Kidney (tissue), 13 donors: ENCODE measurements at regions not wholly inside any gene's neighbourhood (a gene's known extent, or its start where the extent isn't known, plus 50 kb on each side); places are given as distances from the start of the nearest gene placed in this dataset.
"Not testable (repeated sequence)": the region's sequence is repeated elsewhere in the genome, so short reads cannot be mapped to it uniquely, and the experiment has no call there.

Experiments used
- DNase-seq, 5 donors: peaks; one replicate each; pipeline ENCODE4 v3.0.0-alpha.2; 2013 to 2020
- FAIRE-seq: peaks from 2 replicates; lab custom pipeline; 2012; peaks lifted over from hg19 to GRCh38; lab: Jason Lieb, UNC
- H3K27ac ChIP-seq, 2 donors: one replicate each; pipeline ENCODE4 v1.7.0; 2013; ENCODE audit warnings: low read depth in 2 of 2, low read length in 2 of 2, inconsistent platforms in 1 of 2
- H3K27me3 ChIP-seq: one replicate; pipeline ENCODE4 v1.7.1; 2013; ENCODE audit warnings: low read length, inconsistent platforms; ENCODE audit not compliant: control insufficient read depth, insufficient read depth
- H3K36me3 ChIP-seq, 3 donors: one replicate each; pipeline versions ENCODE4 v1.7.0 to v1.7.1; 2013; ENCODE audit warnings: low read length in 3 of 3, control low read depth in 1 of 3, inconsistent platforms in 1 of 3; ENCODE audit not compliant: insufficient read depth in 3 of 3, control insufficient read depth in 2 of 3
- H3K4me1 ChIP-seq, 3 donors: one replicate each; pipeline versions ENCODE4 v1.7.0 to v1.7.1; 2013; ENCODE audit warnings: low read length in 3 of 3, inconsistent platforms in 1 of 3, low read depth in 1 of 3; ENCODE audit not compliant: control insufficient read depth in 2 of 3, insufficient read depth in 2 of 3
- H3K4me3 ChIP-seq, 3 donors: one replicate each; pipeline versions ENCODE4 v1.7.0 to v1.8.1; 2013; ENCODE audit warnings: low read length in 3 of 3, control low read depth in 1 of 3, inconsistent platforms in 1 of 3
- H3K9ac ChIP-seq, 3 donors: one replicate each; pipeline versions ENCODE4 v1.7.0 to v1.7.1; 2013; ENCODE audit warnings: low read length in 3 of 3, control low read depth in 1 of 3, inconsistent platforms in 1 of 3
- H3K9me3 ChIP-seq, 3 donors: one replicate each; pipeline versions ENCODE4 v1.7.0 to v1.7.1; 2013; ENCODE audit warnings: low read length in 3 of 3, control low read depth in 1 of 3, inconsistent platforms in 1 of 3; ENCODE audit not compliant: control insufficient read depth in 2 of 3, insufficient read depth in 1 of 3
- intact Hi-C: fragments of 100-400 bp; cut with DNase I; formaldehyde crosslinking; loops from one replicate; pipeline ENCODE4 v1.11.1; 2022
- TF ChIP-seq, protein P1 (sequence below): IDR thresholded peaks from 3 replicates; pipeline ENCODE4 v1.5.1; 2012; ENCODE audit warnings: mild to moderate bottlenecking, moderate library complexity, borderline replicate concordance; ENCODE audit not compliant: insufficient read depth; ENCODE audit errors: extremely low read depth
- donor health status: control.
- donor health status: control.
- donor health status: control.
- donor health status: control.
- donor health status: control.
- donor health status: DM: yes; HTN: yes; CAD: no.
- donor health status: Normal renal cell carcinoma (clear cell type).

DNA sequence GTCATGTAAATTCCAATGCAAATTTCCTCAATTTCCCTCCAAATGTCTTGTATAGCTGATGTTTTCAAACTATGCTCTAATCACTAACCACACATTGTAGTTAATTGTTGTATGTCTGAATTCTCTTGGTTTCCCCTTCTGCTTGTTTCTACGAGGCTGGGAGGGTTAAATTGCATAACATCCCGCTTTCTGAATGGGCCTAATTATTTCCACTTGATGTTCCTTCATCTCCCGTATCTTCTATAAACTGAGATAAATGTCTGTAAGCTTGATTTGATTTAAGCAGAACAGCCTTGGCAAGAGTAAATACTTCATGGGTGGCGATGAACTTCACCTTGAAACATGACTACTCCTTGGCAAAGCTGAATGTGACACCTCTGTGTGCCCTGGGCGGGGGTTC, 72.2 kb downstream of the SERINC2 start:
- DNase-seq: no peak
- Histone ChIP-seq H3K9me3 (no peaks in the 10 kb centered on the region), H3K27ac (no peak overlapping the region), H3K9ac (no peak overlapping the region), H3K27me3 (no peaks in the 10 kb centered on the region), H3K36me3 (no peaks in the 10 kb centered on the region), H3K4me1 (peaks cover 0 to 3% (median 2%) of the 10 kb centered on the region in 3 donors), H3K4me3 (no peak overlapping the region)
- no peak for FAIRE-seq
- intact Hi-C loops: no loop called here
- TF ChIP-seq, protein P1, sequence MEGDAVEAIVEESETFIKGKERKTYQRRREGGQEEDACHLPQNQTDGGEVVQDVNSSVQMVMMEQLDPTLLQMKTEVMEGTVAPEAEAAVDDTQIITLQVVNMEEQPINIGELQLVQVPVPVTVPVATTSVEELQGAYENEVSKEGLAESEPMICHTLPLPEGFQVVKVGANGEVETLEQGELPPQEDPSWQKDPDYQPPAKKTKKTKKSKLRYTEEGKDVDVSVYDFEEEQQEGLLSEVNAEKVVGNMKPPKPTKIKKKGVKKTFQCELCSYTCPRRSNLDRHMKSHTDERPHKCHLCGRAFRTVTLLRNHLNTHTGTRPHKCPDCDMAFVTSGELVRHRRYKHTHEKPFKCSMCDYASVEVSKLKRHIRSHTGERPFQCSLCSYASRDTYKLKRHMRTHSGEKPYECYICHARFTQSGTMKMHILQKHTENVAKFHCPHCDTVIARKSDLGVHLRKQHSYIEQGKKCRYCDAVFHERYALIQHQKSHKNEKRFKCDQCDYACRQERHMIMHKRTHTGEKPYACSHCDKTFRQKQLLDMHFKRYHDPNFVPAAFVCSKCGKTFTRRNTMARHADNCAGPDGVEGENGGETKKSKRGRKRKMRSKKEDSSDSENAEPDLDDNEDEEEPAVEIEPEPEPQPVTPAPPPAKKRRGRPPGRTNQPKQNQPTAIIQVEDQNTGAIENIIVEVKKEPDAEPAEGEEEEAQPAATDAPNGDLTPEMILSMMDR: no peak

DNA sequence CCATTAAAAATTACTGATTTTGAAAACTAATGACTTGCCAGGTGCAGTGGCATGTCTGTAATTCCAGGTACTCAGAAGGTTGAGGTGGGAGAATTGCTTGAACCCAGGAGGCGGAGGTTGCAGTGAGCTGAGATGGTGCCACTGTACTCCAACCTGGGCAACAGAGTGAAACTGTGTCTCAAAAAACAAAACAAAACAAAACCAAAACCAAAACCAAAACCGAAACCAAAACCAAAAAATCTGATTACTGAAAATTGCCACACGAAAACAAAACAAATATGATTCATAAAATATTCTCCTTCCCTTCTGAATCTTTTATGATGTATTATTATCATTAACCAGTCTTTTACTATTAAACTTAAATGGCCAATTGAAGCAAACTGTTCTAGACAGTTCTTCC, 74.1 kb downstream of the SERINC2 start:
- Histone ChIP-seq H3K4me3 (no peak overlapping the region), H3K36me3 (no peaks in the 10 kb centered on the region), H3K9ac (no peak overlapping the region), H3K9me3 (no peaks in the 10 kb centered on the region), H3K4me1 (peaks cover 0 to 3% (median 2%) of the 10 kb centered on the region in 3 donors), H3K27me3 (no peaks in the 10 kb centered on the region), H3K27ac (no peak overlapping the region)
- FAIRE-seq (no peak), DNase-seq (no peak)
- intact Hi-C loops: no loop called here
- TF ChIP-seq, protein P1: no peak

DNA sequence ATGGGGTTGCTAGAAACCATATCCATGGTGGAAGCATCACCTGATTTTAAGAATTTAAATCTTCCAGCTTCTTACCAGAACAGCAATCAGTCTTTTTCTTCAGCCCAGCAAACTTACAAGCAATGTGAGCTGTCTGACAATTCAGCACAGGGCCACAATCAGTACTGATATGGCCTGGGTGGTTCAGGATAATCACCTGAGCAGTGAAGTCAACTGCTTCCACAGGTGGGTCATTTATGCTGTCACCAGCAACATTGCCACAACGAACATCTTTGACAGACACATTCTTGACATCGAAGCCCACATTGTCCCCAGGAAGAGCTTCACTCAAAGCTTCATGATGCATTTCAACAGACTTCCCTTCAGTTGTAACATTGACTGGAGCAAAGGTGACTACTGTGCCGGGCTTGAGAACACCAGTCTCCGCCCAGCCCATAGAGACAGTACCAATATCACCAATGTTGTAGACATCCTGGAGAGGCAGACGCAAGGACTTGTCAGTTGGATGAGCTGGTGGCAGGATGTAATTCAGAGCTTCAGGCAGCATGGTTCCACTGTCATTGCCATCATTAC, 74.8 kb downstream of the SERINC2 start:
- intact Hi-C loops: no loop called here
- H3K36me3 ChIP-seq: no peaks in the 10 kb centered on the region
- FAIRE-seq: no peak
- H3K4me1 ChIP-seq: peaks cover 0 to 3% (median 0%) of the 10 kb centered on the region in 3 donors
- H3K27ac ChIP-seq: no peak overlapping the region
- H3K27me3 ChIP-seq: no peaks in the 10 kb centered on the region
- H3K9ac ChIP-seq: no peak overlapping the region
- no peak for DNase-seq
- no peak overlapping the region for H3K4me3 ChIP-seq
- TF ChIP-seq, protein P1: no peak
- H3K9me3 ChIP-seq: no peaks in the 10 kb centered on the region

DNA sequence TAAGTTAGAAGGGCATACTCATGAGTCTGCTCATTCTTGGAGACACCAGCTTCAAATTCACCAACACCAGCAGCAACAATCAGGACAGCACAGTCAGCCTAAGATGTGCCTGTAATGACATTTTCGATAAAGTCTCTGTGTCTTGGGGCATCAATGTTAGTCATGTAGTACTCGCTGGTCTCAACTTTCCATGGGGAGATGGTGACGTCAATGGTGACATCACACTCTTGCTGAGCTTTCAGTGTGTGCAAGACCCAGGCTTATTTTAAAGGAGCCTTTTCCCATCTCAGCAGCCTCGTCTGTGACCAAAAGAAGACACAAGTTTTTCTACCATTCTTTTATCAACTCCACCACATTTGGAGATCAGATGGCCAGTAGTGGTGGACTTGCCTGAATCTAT, 75.5 kb downstream of the SERINC2 start:
- Histone ChIP-seq H3K27ac (no peak overlapping the region), H3K9me3 (no peaks in the 10 kb centered on the region), H3K4me1 (peaks cover 0 to 3% (median 0%) of the 10 kb centered on the region in 3 donors), H3K9ac (no peak overlapping the region), H3K4me3 (no peak overlapping the region), H3K36me3 (no peaks in the 10 kb centered on the region), H3K27me3 (no peaks in the 10 kb centered on the region)
- FAIRE-seq (no peak), DNase-seq (no peak)
- TF ChIP-seq, protein P1: no peak
- intact Hi-C loops: no loop called here

DNA sequence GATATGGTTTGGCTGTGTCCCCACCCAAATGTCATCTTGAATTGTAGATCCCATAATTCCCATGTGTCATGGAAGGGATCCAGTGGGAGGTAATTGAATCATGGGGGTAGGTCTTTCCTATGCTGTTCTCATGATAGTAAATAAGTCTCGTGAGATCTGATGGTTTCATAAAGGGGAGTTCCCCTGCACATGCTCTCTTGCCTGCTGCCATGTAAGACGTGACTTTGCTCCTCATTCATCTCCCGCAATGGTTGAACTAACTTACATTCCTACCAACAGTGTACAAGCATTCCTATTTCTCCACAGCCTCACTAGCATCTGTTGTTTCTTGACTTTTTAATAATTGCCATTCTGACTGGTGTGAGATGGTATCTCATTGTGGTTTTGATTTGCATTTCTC, 76.6 kb downstream of the SERINC2 start:
- H3K4me1 ChIP-seq, H3K36me3 ChIP-seq, H3K9ac ChIP-seq, intact Hi-C loops, FAIRE-seq, H3K27me3 ChIP-seq, H3K27ac ChIP-seq, H3K9me3 ChIP-seq, DNase-seq, H3K4me3 ChIP-seq: not testable (repeated sequence)
